Gastroesophageal sphincter (tissue), 3 donors: ENCODE measurements at regions not wholly inside any gene's neighbourhood (a gene's known extent, or its start where the extent isn't known, plus 50 kb on each side); places are given as distances from the start of the nearest gene placed in this dataset.

Experiments
- POLR2A ChIP-seq, 2 donors: fragments of 450-650 bp; IDR thresholded peaks; one replicate each; pipeline ENCODE4 v1.6.1; 2017; ENCODE audit warnings: antibody characterized with exemption in 2 of 2, mild to moderate bottlenecking in 2 of 2, moderate library complexity in 1 of 2
- TF ChIP-seq, protein P1 (sequence below), 4 experiments: fragments of 200-600 bp in 2 of 4; fragments of 450-650 bp in 2 of 4; sonication (generic) in 1 of 4; IDR thresholded peaks; one replicate each; pipeline ENCODE4 v1.5.1; 2017 to 2019; ENCODE audit warnings: antibody characterized with exemption in 4 of 4, mild to moderate bottlenecking in 2 of 4, moderate library complexity in 2 of 4

DNA sequence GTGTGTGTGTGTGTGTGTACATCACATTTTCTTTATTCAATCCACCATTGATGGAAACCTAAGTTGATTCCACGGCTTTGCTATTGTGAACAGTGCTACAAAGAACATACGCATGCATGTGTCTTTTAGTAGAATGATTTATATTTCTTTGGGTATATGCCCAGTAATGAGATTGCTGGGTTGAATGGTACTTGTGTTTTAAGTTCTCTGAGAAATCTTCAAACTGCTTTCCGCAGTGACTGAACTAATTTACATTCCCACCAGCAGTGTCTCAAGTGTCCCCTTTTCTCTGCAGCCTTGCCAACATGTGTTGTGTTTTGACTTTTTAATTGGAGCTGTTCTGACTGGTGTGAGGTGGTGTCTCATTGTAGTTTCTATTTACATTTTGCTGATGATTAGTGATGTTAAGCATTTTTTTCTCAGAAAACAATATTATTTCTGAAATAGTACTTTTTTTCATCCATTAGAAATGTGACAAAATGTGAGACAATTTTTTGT is 769.7 kb downstream of the TAF11L14 start:
- TF ChIP-seq, protein P1, sequence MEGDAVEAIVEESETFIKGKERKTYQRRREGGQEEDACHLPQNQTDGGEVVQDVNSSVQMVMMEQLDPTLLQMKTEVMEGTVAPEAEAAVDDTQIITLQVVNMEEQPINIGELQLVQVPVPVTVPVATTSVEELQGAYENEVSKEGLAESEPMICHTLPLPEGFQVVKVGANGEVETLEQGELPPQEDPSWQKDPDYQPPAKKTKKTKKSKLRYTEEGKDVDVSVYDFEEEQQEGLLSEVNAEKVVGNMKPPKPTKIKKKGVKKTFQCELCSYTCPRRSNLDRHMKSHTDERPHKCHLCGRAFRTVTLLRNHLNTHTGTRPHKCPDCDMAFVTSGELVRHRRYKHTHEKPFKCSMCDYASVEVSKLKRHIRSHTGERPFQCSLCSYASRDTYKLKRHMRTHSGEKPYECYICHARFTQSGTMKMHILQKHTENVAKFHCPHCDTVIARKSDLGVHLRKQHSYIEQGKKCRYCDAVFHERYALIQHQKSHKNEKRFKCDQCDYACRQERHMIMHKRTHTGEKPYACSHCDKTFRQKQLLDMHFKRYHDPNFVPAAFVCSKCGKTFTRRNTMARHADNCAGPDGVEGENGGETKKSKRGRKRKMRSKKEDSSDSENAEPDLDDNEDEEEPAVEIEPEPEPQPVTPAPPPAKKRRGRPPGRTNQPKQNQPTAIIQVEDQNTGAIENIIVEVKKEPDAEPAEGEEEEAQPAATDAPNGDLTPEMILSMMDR (IDR thresholded peaks at IDR 0.05) = no peak
- TF ChIP-seq POLR2A (IDR thresholded peaks at IDR 0.05) = no peak
